HepG2 (cell line): ENCODE measurements at regions not wholly inside any gene's neighbourhood (a gene's known extent, or its start where the extent isn't known, plus 50 kb on each side); places are given as distances from the start of the nearest gene placed in this dataset.

Experiments
- ARNT ChIP-seq: fragments of 450-650 bp; IDR thresholded peaks from 2 replicates; pipeline ENCODE4 v1.6.1; 2017
- ZNF556 ChIP-seq: sonication (generic); formaldehyde crosslinking; IDR thresholded peaks from 2 replicates; pipeline ENCODE4 v1.4.0; 2020; ENCODE audit warnings: mild to moderate bottlenecking, missing genetic modification reagents, borderline replicate concordance
- ZNF720 ChIP-seq: sonication (generic); formaldehyde crosslinking; IDR thresholded peaks from 2 replicates; pipeline ENCODE4 v1.4.0; 2020; ENCODE audit warnings: missing genetic modification reagents
- ZNF777 ChIP-seq: sonication (generic); formaldehyde crosslinking; IDR thresholded peaks from 2 replicates; pipeline ENCODE4 v1.4.0; 2020; ENCODE audit warnings: missing genetic modification reagents
- TF ChIP-seq, protein P1 (sequence below): sonication (generic); formaldehyde crosslinking; IDR thresholded peaks from 2 replicates; pipeline ENCODE4 v1.8.1; 2023; ENCODE audit warnings: mild to moderate bottlenecking, missing genetic modification reagents
- TF ChIP-seq, protein P2 (sequence below): sonication (generic); formaldehyde crosslinking; IDR thresholded peaks from 2 replicates; pipeline ENCODE4 v1.8.0; 2022; ENCODE audit warnings: missing genetic modification reagents, low read depth, mild to moderate bottlenecking, borderline replicate concordance
- TF ChIP-seq, protein P3 (sequence below): sonication (generic); formaldehyde crosslinking; IDR thresholded peaks from 2 replicates; pipeline ENCODE4 v1.4.0; 2020; ENCODE audit warnings: mild to moderate bottlenecking, missing genetic modification reagents, borderline replicate concordance
- TF ChIP-seq, protein P4 (sequence below): sonication (generic); formaldehyde crosslinking; IDR thresholded peaks from 2 replicates; pipeline ENCODE4 v1.5.0; 2020; ENCODE audit warnings: mild to moderate bottlenecking, low read depth, missing genetic modification reagents, borderline replicate concordance

DNA sequence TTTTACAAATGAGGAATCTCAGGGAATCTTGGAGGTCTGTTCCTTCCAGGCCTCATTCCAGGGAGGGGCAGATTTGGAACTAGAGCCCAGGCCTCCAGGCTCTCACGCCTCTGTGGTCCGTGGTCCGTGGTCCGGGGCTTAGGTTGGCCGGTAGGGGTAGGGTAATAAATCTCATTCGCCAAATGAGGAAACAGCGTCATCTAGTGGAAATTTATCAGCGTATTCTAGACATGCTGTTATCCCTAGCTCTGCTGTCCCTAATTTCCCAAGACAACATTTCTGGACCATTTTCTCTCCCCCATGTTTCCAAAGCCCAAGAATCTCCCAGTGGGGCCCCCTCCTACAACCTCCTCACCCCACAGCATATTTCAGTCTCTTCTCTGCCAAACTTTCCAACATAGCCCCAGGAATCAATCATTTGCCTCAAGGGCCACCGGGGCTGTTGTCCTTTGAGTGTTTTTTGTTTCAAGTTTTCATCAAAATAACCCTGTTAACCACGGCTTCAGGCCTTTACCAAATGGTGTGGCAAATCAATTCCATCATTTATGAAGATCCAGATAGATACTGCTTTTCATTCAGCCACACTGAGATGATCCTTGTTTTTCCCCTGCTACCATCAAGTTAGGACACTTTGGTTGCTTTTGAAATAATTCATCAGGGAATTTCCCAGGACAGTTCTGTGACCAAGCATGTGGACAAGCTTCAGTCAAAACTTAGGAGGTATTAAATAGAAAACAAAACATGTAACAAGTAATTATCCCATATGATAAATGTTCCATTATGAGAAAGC, 126.8 kb downstream of the ALDH8A1 start (continued):
- TF ChIP-seq, protein P1, sequence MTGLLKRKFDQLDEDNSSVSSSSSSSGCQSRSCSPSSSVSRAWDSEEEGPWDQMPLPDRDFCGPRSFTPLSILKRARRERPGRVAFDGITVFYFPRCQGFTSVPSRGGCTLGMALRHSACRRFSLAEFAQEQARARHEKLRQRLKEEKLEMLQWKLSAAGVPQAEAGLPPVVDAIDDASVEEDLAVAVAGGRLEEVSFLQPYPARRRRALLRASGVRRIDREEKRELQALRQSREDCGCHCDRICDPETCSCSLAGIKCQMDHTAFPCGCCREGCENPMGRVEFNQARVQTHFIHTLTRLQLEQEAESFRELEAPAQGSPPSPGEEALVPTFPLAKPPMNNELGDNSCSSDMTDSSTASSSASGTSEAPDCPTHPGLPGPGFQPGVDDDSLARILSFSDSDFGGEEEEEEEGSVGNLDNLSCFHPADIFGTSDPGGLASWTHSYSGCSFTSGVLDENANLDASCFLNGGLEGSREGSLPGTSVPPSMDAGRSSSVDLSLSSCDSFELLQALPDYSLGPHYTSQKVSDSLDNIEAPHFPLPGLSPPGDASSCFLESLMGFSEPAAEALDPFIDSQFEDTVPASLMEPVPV (CRISPR knock-in tag), result no peak
- TF ChIP-seq ZNF720 (CRISPR knock-in tag) (no peak), ZNF777 (CRISPR knock-in tag) (no peak), ARNT (no peak), ZNF556 (CRISPR knock-in tag) (no peak)
- TF ChIP-seq, protein P2, sequence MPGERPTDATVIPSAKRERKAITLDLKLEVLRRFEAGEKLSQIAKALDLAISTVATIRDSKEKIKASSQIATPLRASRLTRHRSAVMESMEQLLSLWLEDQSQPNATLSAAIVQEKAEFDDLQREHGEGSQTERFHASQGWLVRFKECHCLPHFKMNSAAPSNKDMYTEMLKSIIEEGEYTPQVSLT, result no peak
- TF ChIP-seq, protein P3, sequence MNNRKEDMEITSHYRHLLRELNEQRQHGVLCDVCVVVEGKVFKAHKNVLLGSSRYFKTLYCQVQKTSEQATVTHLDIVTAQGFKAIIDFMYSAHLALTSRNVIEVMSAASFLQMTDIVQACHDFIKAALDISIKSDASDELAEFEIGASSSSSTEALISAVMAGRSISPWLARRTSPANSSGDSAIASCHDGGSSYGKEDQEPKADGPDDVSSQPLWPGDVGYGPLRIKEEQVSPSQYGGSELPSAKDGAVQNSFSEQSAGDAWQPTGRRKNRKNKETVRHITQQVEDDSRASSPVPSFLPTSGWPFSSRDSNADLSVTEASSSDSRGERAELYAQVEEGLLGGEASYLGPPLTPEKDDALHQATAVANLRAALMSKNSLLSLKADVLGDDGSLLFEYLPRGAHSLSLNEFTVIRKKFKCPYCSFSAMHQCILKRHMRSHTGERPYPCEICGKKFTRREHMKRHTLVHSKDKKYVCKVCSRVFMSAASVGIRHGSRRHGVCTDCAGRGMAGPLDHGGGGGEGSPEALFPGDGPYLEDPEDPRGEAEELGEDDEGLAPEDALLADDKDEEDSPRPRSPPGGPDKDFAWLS, result no peak
- TF ChIP-seq, protein P4, sequence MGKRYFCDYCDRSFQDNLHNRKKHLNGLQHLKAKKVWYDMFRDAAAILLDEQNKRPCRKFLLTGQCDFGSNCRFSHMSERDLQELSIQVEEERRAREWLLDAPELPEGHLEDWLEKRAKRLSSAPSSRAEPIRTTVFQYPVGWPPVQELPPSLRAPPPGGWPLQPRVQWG (CRISPR knock-in tag), result no peak
